Mammary epithelial cell (primary cell): ENCODE measurements at regions not wholly inside any gene's neighbourhood (a gene's known extent, or its start where the extent isn't known, plus 50 kb on each side); places are given as distances from the start of the nearest gene placed in this dataset.

ENCODE experiments used
- EZH2 ChIP-seq: IDR thresholded peaks from 2 replicates; pipeline ENCODE4 v1.6.1; 2012; ENCODE audit warnings: low read length, inconsistent platforms, borderline replicate concordance
- TF ChIP-seq, protein P1 (sequence below), 2 donors: IDR thresholded peaks in 1 of 2; conservative IDR thresholded peaks in 1 of 2; 2 replicates each; pipeline ENCODE4 v1.5.1; 2011 to 2012; ENCODE audit warnings: inconsistent platforms in 2 of 2, low read length in 2 of 2, mild to moderate bottlenecking in 2 of 2, control low read depth in 1 of 2, low read depth in 1 of 2; ENCODE audit not compliant: insufficient read depth in 1 of 2; ENCODE audit errors: extremely low read depth in 1 of 2

DNA sequence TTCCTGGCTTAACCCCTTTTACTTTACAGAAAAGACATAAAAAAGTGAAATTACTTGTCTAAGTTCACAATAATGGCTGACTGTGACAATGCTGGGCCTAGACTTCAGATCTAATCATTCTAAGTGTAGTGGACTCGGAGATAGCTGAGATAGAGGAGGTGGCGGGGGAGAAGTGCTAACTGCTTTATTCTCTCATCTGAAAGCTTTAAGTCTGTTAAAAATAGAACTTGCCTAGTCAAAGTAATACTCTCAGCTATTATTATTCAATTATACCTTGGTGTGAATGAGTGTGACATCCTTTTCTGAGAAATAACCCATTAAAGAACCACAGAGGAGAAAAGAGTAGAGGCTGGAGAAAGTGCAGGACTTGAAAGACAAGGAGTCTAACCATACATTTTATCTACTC lies 96.1 kb upstream of the OLIG2 start:
- TF ChIP-seq, protein P1, sequence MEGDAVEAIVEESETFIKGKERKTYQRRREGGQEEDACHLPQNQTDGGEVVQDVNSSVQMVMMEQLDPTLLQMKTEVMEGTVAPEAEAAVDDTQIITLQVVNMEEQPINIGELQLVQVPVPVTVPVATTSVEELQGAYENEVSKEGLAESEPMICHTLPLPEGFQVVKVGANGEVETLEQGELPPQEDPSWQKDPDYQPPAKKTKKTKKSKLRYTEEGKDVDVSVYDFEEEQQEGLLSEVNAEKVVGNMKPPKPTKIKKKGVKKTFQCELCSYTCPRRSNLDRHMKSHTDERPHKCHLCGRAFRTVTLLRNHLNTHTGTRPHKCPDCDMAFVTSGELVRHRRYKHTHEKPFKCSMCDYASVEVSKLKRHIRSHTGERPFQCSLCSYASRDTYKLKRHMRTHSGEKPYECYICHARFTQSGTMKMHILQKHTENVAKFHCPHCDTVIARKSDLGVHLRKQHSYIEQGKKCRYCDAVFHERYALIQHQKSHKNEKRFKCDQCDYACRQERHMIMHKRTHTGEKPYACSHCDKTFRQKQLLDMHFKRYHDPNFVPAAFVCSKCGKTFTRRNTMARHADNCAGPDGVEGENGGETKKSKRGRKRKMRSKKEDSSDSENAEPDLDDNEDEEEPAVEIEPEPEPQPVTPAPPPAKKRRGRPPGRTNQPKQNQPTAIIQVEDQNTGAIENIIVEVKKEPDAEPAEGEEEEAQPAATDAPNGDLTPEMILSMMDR (conservative IDR thresholded peaks at IDR 0.05 in 1 of 2, IDR thresholded peaks at IDR 0.05 in 1 of 2; ENCODE audit: extremely low read depth in 1 of 2, insufficient read depth in 1 of 2, low read depth in 1 of 2, low read length in 2 of 2) = no peak
- no peak for TF ChIP-seq EZH2
